AG10803 (cell line): ENCODE measurements at regions not wholly inside any gene's neighbourhood (a gene's known extent, or its start where the extent isn't known, plus 50 kb on each side); places are given as distances from the start of the nearest gene placed in this dataset.

Experiments
- DNase-seq: peaks from one replicate; pipeline ENCODE4 v3.0.0; 2010; ENCODE audit warnings: low read depth
- H3K4me3 ChIP-seq: 2 replicates; pipeline ENCODE4 v1.5.1; 2011; ENCODE audit warnings: mild to moderate bottlenecking, low read length, control low read depth
- TF ChIP-seq, protein P1 (sequence below): conservative IDR thresholded peaks from 2 replicates; pipeline ENCODE4 v1.5.1; 2011; ENCODE audit warnings: mild to moderate bottlenecking, low read length, control low read depth, inconsistent platforms

DNA sequence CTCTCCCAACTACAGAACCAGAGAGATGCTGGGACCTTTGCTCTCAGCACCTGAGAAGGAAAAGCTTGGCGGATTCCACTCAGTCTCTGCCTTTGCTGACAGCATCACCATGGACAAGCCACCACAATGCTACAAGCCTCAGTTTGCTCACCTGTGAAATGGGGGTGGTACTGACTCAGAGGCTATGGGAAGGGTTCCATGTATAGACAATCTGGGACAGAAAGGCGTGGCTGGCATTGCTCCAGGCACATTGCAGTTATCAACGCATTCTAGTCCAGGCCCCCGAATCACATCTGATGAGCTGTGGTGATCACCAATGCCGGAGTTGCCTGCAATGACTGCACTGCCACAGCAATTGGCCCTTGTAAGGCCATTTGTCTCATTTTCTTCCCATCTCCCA, 72.6 kb downstream of the ISX start:
- TF ChIP-seq, protein P1, sequence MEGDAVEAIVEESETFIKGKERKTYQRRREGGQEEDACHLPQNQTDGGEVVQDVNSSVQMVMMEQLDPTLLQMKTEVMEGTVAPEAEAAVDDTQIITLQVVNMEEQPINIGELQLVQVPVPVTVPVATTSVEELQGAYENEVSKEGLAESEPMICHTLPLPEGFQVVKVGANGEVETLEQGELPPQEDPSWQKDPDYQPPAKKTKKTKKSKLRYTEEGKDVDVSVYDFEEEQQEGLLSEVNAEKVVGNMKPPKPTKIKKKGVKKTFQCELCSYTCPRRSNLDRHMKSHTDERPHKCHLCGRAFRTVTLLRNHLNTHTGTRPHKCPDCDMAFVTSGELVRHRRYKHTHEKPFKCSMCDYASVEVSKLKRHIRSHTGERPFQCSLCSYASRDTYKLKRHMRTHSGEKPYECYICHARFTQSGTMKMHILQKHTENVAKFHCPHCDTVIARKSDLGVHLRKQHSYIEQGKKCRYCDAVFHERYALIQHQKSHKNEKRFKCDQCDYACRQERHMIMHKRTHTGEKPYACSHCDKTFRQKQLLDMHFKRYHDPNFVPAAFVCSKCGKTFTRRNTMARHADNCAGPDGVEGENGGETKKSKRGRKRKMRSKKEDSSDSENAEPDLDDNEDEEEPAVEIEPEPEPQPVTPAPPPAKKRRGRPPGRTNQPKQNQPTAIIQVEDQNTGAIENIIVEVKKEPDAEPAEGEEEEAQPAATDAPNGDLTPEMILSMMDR, result no peak
- no peak for DNase-seq
- H3K4me3 ChIP-seq, result no peak overlapping the region

DNA sequence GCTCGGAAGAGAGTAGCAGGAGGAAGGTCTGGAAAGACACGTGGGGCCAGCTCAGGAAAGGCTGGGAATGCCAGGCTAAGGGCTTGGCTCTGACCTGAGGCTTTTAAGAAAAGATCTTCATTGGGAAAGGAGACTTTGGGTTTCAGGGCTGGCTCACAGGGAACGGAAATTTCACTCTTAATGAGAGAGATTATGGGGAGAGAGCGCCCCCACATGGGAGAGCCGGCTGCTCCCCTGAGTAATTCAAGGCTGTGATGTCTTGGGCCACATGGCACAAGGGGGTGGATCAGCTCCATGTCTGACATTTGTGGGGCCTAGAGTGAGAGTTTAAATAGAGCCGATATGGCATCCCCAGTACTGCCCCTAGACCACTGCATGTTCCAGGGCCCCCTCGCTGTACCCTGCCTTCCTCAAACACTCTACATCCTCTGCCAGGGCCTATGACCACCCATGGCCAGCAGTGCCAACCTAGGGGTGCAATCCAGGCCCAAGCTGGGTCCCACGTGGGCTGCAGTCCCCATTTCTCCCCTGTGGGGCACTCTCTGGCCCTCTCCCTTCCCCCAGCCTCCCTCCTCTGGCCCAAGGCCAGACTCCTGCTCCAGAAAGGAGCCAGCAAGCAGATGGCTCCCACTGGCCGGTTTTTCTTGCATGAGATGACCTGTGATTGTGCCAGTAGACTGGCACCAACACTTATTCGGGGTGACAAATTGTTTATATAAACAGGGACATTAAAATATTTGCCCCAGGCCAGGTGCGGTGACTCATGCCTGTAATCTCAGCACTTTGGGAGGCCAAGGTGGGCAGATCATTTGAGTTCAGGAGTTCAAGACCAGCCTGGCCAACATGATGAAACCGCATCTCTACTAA, 75.2 kb downstream of the ISX start:
- no peak for DNase-seq

DNA sequence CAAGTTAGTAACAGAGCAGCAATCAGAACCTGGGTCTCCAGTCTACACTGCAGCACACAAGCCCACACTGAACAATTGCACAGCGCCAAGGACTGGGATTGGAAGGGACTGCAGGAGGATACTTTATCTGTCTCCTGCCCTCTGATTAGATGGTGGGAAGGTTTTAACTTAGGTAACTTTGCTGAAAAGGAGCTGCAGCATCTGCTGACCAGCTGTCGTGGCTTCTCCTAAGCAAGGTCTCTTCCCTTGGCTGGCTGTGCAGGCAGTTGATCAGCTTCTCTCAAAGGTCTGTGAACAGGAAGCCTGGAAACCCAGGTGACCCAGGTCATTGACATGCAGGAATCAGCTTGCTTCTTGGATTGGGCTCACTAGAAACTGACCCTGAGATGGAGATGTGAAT, 82.4 kb downstream of the ISX start:
- TF ChIP-seq, protein P1, result no peak
- no peak overlapping the region for H3K4me3 ChIP-seq
- DNase-seq, result no peak

More for the DNA sequence above, 75.2 kb downstream of the ISX start:
- TF ChIP-seq, protein P1, result no peak
- H3K4me3 ChIP-seq, result no peak overlapping the region

DNA sequence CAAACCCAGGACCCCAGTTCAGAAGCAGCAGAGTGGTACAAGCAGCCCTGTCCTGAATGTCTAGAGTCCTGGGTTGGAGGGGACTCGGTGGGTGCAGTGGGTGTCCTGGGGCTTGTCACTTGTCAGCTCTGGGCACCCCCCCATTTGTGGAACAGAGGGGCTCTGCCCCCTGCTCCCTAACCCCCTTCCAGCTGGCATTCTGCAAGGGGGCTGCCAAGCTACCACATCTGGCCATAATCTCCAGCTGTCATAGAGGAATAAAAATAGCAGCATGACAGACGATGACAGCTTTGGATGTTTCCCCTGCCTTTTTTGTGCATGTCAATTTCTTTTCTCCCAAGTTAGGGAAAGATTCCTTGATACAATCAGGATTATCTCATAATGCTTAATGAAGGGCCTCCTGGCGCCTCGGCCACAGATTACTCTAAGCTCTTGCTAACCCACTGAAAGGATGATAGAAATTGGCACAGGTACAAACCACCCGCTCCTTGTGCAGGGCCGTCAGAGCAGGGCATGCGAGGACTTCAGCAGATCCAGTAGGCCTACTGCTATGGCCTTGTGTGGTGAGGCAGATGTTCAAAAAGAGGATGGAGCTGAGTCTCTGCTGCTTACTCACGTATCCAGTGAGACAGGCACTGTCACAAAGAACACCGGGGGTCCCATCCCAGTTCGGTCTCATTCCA, 83.0 kb downstream of the ISX start:
- DNase-seq, result peak; percentile 12
- TF ChIP-seq, protein P1, result no peak
- H3K4me3 ChIP-seq, result no peak overlapping the region

DNA sequence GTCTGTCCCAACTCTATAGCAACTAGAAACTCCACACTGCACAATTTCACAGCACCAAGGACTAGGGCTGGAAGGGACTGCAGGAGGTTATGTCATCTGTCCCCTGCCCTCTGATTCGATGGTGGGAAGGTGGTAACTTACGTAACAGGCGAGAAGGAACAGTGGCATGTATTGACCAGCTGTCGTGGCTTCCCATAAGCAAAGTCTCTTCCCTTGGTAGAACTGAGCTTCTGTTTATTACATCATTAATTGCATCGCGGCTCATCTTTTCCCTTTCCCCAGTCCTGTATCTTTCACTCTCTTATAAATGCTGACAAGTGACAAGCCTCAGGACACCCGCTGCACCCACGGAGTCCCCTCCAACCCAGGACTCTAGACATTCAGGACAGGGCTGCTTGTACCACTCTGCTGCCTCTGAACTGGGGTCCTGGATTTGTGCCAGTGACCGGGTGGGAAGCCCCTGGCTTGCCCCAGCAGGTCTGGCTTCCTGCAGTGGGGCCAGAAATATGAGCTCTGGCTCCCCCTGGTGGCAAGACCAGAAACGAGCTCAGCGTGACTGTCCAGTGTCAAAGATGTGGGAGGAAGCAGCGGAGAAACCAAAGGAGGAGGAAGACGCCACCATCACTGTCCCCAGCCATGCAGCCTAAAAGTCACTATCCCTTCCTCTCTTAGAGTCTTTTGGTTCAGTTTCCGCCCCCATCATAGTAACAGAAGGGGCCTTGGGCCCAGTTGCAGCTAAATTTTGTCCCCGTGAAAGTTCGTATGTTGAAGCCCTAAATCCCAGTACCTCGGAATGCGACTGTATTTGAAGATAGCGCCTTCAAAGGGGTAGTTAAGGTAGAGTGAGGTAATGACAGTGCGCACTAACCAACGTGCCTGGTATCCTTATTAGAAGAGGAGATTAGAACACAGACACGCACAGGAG, 84.5 kb downstream of the ISX start:
- H3K4me3 ChIP-seq, result no peak overlapping the region
- peak; percentile 26 for DNase-seq
- TF ChIP-seq, protein P1, result peak; percentile 71

DNA sequence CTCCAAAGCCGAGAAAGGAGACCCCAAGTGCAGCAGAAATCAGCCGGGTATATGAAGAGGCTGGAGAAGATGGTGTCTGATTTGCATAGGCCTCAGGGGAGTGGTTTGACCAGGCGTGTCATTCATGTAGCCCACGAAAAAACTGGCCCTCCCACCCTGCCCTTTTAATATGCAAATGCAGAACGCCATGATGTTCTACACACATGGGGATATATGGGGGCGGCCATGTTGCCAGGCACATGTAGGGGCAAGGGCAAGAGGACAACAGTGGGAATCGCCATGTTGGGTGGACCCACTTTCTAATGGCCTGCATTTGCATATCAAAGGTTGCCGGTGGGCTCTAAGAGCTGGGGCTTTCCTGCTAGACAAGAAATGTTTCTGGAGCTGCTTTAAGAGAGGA, 86.4 kb downstream of the ISX start:
- TF ChIP-seq, protein P1, result no peak
- no peak overlapping the region for H3K4me3 ChIP-seq
- DNase-seq, result no peak
